SK-N-DZ (cell line): ENCODE measurements at regions not wholly inside any gene's neighbourhood (a gene's known extent, or its start where the extent isn't known, plus 50 kb on each side); places are given as distances from the start of the nearest gene placed in this dataset.

Experiments
- DNase-seq: peaks from one replicate; pipeline ENCODE4 v3.0.0-alpha.2; 2015; ENCODE audit warnings: low spot score

DNA sequence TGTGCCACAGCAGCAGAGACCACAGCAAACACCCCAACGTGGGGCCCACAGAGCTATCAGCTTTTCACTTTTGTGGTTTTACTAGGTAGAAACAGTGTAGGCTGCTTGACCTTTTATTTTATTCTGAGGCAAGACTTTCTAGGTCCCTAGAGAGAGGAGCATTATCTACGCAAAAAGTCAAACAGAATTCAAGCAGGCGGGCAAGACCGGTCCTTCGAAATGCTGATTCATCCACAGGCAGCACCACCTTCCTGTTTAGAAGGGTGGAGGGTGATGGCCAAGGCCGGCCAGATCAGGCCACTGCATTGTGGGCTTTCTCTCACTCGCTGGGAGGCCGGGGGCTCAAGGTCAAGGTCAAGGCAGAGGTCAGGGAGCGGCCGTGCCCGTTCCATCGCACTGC, 573.0 kb downstream of the GALR1 start:
- DNase-seq = no peak

DNA sequence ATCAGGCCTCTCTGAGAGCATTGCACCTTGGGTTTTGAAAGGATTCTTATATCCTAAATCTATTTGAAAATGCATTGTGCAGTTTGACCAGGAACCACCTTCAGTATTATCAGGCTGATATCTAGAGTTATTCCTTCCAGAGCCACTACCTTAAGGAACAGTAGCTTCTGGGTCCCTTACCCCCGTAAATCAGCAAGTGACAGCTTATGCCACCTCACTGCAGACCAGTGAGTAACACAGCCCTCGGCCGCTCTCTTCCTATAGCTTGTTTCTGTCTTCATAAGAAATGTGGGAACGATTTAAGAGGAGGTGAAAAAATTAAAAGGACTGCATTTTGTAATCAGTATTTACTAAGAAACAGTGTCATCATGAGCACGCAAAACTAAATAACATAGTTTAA, 584.2 kb downstream of the GALR1 start:
- no peak for DNase-seq

DNA sequence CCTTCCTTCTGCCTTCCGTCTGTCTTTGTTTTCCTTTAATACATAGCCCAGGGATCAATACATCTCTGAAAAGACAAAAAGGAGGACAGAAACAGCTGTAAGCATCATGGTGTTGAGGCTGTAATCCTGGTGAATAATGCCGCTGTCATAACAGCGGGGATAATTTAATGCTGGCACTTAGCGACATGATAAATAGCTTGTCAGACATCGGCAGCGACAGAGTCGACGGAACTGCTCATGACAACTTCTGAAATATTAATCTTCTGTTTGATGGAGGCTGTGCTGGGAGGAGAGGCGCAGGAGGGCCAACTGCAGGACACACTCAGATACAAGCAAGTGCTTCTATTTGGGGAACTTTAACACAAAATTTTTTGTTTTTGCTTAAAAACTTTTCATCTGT, 602.2 kb downstream of the GALR1 start:
- no peak for DNase-seq

DNA sequence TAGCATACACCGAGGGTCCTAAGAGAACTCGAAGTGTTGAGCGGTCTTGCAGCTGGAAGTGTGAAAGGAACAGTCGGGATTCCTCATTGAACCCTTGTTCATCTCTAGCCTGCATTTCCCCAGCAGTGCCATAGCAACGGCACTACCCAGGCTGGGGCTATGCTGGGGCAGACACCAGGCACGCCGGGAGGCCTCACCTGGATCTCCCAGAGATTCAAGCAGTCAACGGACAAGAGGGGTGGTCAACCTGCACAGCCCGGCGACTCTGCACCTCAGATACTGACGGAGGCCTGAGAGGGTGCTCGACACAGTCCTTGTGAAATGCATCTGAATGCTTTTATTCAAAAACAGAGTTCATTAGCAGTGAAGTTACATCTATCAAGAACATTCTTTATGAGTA, 604.2 kb downstream of the GALR1 start:
- no peak for DNase-seq

DNA sequence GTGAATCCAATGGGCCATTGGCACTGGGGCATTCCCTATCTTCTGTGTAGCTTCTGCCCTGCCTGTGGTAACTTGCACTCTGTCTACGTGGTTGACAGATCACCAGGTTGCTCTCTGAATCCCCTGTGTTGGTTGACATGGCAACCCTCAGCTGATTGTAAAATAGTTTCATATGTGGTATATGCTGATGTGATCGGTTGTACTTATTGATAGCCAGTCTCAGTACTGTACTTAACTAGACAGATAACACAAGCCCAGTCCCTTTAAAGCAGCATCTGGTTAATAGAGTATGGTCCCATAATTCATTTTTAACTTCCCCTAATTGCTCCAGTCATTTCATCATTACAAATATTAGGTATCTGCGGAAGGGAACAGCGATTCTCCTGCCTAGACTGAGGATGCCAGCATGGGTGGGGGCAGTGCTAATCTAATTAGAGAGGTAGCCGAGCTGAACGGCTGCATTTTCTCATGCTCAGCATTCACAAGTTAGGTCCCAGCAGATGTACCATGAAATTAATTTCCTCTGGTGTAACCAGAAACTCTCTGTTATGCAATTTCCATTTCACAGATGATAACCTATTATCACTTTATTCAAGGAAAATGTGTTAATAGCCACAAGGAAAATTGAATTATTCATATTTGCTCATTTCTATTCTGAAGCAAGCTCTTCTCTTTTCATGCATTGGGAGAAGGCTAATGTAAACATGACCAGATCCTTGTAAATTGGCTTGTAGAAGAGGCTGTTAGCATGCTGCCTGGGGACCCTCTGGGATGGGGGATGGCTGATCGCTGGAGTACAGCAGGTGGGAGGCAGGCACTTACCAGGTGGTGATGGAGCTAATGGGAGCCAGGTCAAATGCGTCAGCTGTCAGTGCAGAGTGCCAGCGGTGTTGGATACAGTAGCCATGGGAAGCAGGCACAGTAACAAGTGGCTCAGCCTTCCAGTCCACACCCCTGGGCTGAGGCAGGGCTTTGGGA, 608.3 kb downstream of the GALR1 start:
- DNase-seq = peak; percentile 1

DNA sequence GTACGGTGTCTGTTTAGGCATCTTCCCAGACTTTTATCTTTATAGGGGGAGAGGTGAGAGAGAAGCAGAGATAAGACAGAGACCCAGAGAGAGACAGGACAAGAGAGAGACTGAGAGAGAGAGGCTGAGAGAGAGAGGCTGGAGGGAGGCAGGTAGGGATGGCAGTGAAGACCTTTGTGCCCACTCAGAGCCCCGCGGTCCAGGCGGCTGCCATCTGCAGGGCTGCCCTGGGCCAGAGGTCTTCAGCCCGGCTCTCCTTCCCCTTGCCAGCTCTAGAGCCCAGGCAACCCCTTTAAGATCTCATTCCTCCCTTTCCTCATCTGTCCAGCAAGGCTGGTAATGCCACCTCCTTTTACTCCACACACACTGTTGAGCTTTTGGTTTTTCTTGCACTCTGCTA, 610.0 kb downstream of the GALR1 start:
- no peak for DNase-seq

DNA sequence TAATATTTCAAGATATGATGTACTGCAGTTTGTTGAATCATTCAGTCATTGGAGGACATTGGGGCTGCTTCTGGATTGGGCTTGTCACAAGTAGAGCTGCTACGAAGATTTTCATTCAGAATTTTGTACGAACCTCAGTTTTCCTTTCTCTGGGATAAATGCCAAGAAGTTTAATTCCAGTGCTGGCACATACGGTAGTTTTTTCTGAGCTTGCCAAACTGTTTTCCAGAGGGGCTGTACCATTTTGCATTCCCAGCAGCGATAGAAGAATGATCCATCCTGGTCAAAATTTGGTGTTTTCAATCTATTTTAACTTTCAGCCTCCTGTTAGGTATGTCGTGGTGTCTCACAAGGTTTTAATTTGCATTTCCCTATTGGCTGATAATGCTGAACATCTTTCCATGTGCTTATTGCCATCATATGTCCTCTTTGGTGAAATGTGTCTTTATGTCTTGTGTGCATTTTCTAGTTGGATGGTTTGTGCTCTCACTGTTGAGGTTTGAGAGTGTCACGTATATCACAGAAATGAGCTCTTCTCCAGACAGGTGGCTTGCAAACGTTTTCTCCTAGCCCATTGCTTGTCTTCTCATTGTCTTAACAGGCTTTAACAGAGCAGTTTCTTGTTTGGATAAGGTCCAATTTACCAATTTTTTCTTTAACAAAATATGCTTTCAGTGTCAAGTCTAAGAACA, 612.6 kb downstream of the GALR1 start:
- no peak for DNase-seq

DNA sequence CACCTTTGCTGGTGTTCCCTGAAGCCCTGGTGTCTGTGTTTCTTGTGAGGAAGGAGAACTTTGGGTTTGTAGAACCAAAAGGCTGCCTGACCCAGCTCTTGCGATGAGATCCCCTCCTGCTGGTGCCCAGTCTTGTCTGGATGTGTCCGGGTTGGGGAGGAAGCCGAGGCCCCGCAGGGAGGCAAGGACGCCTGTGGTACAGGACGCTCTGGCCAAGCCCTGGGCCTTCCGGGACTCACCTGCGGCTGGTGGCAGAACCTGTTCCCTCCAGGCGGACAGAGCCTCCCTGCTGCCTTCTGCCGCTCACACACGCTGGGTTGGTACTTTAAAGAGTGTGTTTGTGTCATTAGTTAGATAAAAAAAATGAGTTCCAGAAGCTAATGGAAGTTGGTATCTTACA, 616.2 kb downstream of the GALR1 start:
- no peak for DNase-seq

DNA sequence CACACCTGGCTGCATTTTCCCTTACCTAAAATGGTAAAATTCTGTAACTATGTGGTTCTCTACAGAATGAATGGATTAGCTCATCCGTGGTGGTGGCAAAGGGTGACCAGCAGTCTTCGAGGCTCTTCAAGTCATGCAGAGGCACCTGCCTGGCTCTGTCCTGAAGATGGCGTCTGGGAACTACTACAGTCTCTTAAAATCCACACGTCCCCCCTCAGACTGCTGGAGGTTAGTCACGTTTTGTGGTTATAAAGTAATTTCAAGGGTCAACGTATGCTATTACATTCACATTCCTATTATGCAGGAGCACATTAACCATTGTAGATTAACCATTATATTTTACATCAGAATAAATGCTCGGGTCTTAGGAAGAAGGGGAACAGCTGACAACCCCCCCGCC, 616.7 kb downstream of the GALR1 start:
- no peak for DNase-seq

DNA sequence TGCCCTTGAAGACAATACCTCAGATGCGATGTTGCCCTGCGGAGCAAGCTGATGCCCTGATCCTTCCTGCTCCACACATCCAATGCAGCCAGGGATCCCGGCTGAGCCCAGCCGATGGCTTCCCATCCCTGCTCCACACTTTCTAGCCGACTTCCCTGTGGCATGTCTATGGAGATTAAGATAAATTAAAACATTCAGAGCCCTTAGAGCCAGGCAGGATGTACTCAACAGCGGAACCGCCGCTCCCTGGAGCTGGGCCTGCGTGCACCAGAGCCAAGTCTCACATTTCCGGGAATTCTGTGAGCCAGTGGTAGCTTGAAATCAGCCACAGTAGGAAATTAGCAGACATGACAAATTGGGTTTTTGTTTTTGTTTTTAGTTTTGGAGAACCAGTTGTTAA, 620.6 kb downstream of the GALR1 start:
- DNase-seq = no peak

DNA sequence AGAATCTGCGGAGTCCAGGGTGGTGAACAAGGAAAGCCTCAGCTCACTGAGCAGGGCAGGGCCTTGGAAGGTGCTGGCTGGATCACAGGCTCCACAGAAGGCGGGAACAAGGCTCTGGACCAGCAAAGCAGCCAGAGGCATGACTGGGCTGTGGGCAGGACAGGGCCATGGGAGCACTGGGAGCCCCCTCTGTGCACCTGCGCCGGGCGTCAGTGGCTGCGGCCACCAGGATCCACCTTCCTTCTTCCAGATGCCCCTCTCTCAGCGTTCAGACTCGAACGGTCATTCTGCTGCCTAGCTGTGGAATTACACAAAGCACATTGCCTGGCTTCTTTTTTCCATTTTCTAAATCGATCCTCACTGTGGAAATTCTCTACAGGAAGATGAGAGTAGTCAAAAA, 621.2 kb downstream of the GALR1 start:
- DNase-seq = no peak

DNA sequence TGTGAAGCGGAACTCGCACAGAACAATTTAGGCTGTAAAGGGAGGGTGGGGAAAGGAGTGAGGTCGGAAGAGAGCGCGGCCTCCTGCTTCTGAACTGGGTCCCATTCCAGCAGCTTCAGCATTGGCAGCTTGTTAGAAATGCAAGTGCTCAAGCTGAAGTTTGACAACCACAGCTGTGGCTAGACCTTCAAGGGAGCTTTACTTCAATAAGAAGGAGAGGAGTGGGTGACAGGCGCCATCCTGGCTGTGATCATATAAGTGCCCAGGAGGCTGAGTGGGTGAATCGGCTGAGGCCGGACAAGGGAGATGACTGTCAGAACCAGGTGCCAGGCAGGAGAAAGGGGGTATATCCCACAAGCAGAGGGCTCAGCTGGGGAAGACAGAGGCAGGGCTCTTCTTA, 622.5 kb downstream of the GALR1 start:
- DNase-seq = no peak

DNA sequence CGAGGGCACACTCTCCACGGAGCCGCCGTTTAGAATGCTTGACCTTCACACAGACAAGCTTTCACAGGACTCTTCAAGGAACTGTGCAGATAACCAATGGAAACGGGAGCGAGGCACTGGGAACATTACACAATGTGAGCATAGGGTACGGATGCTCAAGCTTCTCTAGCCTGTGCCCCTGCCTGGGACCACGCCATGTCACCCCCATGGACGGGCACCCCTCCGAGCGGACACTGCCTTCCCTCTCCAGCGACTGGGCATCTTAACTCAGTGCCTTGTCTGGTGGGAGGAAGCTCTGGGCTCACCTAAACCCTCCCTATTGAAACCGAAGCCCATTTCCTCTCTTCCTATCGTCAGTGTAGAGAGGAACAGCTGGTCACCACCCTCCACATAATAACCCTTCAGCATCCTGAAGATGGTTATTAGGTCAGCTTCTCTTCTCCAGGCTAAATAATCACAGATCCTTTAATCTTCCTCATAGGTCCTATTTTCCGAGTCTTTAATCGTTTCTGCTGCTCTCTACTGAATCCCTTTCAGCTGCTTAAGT, 626.7 kb downstream of the GALR1 start:
- no peak for DNase-seq

DNA sequence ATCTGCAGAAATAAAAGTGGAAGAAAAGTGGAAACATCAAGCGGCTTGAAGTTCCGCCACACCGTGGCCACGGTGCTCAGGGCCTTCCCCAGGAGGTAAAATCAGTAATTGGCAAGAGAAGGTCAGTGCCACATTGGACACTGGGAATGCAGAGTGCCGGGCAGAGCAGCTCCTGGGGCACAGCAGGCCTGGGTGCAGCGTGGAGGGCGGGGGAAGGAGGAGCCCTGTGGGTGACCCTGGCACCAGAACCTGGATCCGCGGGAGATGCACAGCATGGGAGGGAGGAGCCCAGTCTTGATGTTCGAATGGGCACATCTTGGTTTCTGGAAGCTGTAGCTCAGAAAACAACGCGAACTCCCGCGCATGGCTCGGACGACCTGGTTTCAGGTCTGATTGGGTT, 630.2 kb downstream of the GALR1 start:
- DNase-seq = no peak

DNA sequence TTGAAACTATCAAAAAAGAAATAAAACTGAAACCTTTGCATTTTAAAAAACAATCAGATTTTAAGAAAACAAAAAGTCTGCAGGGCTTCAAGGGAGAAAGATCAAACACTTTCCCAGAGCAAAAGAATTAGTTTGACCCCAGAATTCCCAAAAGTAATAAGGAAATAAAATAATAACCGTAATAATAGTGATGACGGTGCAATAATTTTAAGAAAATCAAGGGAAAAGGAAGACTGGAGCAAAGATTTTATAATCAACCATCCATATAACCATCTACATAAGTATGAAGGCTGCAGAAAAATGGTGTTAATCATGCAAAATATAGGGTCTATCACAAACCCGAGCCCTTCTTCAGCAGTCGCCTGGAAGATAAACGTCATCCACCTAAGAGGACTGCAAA, 634.8 kb downstream of the GALR1 start:
- DNase-seq = no peak

DNA sequence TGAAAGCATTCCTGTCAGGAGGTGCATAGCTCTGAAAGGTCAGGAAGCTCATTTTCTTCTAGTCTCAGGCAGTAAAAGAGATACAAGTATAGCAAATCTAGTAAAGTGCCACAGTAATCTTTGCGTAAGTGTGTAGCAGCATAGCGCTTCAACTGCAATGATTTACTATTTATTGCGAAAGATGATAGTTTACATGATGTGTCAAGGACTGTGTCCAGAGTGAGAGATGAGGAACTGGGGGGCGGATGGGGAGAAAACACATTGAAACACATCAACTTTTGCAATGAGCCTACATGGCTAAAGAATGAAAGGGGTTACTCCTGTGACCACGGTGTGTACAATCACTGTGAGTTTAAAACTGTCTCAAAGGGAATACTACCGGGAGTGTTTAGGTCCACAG, 644.4 kb downstream of the GALR1 start:
- no peak for DNase-seq

DNA sequence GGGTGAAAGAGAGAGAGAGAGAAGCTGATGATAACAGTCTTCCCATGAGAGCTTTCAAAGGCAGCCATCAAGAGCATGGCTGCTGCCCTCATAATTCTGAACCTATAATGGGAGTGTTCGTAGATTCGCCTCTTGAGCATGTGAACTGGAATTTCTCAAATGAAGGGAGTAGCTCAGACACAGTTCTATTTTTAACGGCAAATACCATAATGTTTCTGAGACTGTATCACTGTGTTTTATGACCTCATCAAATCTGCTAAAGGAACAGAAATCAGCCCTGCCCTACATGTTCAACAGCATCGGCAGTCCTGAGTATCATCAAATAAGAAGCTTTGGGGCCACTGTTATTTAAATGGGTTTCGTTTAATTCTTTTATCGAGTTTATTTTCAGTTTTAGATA, 645.6 kb downstream of the GALR1 start:
- no peak for DNase-seq

DNA sequence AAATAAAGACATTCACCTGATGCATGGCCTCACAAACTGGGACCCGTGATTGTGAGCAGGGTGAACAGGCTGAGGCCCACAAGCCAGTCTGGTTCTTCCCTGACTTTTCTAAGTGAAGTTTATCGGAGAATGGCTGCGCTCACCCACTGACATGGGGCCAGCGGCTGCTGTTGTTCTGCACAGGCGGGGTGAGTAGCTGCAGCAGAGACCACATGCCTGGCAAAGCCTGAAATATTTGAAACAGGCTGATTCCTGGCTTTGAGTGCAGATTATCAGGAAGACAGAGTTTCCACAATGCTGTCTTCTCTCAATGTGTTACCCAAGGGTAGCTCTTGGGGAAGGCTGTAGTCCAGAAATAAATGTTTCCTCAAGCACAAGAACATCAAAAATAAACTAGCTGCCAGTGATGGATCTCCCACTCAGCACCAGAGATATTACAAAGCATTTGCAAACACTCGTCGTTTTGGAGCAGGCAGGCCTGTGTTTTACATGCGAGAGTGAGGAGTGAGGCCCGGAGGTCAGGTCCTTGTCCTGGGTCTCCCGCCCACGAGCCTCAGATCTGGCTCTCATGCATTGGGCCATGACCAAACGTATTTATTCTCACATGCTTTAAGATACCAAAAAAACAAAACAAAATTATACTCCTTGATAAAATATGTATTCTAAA, 647.1 kb downstream of the GALR1 start:
- no peak for DNase-seq

DNA sequence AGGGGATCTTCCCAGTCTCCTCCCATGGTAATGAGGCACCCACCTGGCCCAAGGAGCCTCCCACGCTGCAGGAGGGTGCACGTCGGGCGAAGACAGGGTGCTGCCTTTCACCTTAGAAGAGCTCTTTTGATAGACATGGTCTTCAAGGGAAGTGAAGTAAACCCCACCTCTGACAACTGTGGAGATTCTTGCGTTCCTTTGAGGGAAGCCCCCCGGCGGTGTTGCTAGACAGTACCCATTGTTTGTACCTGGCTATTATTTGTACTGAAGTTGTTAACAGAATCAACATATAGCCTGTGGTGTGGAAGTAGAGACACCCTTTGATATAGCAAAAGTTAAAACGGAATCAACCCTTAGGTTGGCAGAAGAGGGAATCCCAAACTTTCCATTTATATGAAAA, 648.0 kb downstream of the GALR1 start:
- no peak for DNase-seq

DNA sequence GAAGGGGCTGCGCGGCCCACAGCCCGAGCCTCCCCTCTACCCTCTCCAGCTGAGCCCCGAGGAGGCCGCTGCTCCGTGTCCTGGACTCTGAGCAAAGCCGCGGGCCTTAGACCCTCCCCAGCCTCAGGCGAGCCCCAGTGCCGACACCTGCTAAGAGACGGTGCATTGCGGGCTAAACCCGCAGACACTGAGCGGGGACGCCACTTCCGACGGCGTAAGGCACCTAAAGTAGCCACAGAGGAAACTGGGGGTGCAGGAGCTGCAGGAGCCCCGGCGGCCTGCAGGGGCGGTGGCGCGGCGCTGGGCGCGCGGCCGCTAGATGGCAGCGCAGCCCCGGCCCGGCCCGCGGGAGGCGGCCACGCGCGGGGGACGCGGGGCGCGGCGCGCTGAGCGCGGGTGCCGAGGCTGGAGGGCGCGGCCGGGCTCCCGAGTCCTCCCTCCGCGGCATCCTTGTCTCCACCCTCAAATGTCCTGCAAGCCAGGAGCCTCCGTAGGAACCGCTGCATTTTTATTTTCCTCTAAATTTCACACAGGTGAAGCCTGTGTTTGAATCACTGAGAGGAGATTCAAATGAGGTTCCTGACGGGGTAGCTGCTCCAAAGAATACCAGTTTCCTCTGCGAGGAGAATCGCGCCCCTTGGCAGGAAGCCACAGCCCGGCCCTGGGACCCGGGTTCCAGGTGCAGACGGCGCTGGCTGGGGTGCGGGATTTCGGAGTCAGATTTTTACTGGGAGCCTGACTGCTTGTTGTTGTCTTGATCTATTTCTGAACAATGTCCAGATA, 650.5 kb downstream of the GALR1 start:
- peak; percentile 5 for DNase-seq

DNA sequence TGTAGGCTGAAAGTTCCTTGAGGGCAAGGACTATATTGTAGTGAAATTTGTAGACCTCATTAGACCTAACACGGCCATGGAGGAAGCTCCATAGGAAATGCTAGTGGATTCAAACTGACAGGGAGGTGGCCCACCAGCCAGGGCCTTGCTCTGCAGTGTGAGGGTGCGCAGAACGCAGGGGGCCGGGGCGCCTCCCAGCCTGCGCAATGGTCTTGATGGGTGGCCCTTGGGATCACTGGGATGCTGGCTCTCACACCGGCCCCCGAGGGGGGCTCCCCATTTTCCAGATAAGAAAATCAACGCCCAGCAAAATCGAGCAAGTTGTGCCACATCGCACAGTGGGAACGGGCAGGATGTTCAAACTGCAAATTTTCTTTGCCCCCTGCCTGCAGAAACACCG, 655.4 kb downstream of the GALR1 start:
- no peak for DNase-seq
